HAP-1 (cell line): ENCODE measurements at regions not wholly inside any gene's neighbourhood (a gene's known extent, or its start where the extent isn't known, plus 50 kb on each side); places are given as distances from the start of the nearest gene placed in this dataset.

Experiments used
- DNase-seq, 2 experiments: peaks; one replicate each; pipeline ENCODE4 v3.0.0-alpha.2; 2016 to 2020; ENCODE audit warnings: low spot score in 2 of 2
- H3K27me3 ChIP-seq: fragments of 250-450 bp; sonication (Bioruptor Pico); 2 replicates; pipeline ENCODE4 v1.5.1; 2020; ENCODE audit warnings: low read depth, mild to moderate bottlenecking, moderate library complexity
- H3K36me3 ChIP-seq: fragments of 250-450 bp; sonication (Bioruptor Pico); replicated peaks from 2 replicates; pipeline ENCODE4 v1.5.1; 2020; ENCODE audit warnings: mild to moderate bottlenecking
- H3K4me1 ChIP-seq: fragments of 250-450 bp; sonication (Bioruptor Pico); 2 replicates; pipeline ENCODE4 v1.5.1; 2020; ENCODE audit warnings: mild to moderate bottlenecking
- H3K4me3 ChIP-seq: fragments of 250-450 bp; sonication (Bioruptor Pico); 2 replicates; pipeline ENCODE4 v1.5.1; 2020; ENCODE audit warnings: mild to moderate bottlenecking, moderate library complexity
- H3K9me3 ChIP-seq: fragments of 250-450 bp; sonication (Bioruptor Pico); 2 replicates; pipeline ENCODE4 v1.5.1; 2020; ENCODE audit warnings: mild to moderate bottlenecking, moderate library complexity
- in situ Hi-C: fragments of 300-500 bp; cut with MboI; formaldehyde crosslinking; loops from 3 replicates; pipeline ENCODE4 v1.14.3; 2020; ENCODE audit warnings: low sequenced_read_pairs, inconsistent platforms, mixed read lengths

- Histone ChIP-seq H3K36me3 (no peaks in the 10 kb centered on the region), H3K4me1 (no peaks in the 10 kb centered on the region), H3K4me3 (no peak overlapping the region), H3K9me3 (no peaks in the 10 kb centered on the region), H3K27me3 (no peaks in the 10 kb centered on the region)
- DNase-seq = no peak
- in situ Hi-C loops = no loop called here
Observed at GRCh38 chr5:25891691-25892090, 1146.7 kb downstream of the CDH9 start.

DNA sequence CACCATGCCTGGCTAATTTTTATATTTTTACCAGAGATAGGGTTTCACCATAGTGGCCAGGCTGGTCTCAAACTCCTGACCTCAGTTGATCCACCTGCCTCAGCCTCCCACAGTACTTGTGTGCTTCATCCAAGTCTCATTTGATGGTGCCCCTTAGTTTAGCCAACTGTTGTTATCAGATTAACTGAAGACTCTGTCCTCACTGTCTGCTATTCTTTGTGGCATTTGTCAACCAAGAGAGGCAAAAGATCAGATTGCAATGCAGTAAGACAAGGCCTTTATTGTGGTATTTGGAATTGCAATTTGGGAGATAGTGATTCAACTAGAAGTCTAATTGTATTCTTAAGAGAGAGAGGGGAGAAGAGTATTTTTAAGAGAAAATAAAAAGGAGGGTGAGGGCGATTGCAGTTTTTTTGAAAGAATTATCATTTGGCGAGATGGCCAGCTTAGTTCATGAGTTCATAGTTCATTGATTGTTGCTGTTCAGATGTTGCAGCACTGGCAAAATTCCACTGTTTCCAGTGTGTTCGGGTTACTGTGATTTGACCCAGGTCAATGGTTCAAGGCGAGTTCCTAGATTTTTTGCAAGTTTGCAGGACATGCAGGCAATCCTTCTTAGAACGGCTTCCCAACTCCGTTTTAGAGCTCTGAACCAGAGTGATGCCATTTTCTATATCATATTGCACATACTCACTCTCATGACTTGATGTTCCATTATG lies 1156.9 kb downstream of the CDH9 start:
- no peaks in the 10 kb centered on the region for H3K36me3 ChIP-seq
- in situ Hi-C loops = no loop called here

DNA sequence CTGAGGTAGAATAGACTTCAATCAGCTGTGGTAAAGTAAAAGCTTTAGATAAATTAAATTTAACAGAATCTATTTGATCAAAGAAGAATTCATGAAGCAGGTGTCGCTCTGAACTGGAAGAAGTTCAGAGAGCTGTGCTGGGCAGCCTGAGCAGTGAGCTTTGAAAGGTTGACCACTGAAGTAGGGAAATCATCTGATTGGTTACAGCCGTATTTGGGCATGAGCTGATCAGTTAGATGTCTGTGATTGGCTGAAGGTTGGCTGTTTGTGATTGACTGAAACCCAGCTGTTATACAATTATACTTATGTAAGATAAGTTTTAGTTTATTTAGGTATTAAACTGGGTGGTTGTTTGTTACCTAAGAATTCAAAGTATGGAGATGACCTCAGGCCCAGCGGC lies 1174.6 kb downstream of the CDH9 start:
- Histone ChIP-seq H3K4me3 (no peak overlapping the region), H3K4me1 (no peaks in the 10 kb centered on the region), H3K36me3 (no peaks in the 10 kb centered on the region), H3K27me3 (no peaks in the 10 kb centered on the region), H3K9me3 (no peaks in the 10 kb centered on the region)
- no peak for DNase-seq
- in situ Hi-C loops = no loop called here

More for the DNA sequence above, 1156.9 kb downstream of the CDH9 start:
- no peak overlapping the region for H3K4me3 ChIP-seq
- no peaks in the 10 kb centered on the region for H3K27me3 ChIP-seq
- H3K9me3 ChIP-seq = no peaks in the 10 kb centered on the region
- DNase-seq = no peak
- H3K4me1 ChIP-seq = no peaks in the 10 kb centered on the region

- Histone ChIP-seq H3K27me3 (no peaks in the 10 kb centered on the region), H3K9me3 (no peaks in the 10 kb centered on the region), H3K36me3 (no peaks in the 10 kb centered on the region), H3K4me1 (no peaks in the 10 kb centered on the region), H3K4me3 (no peak overlapping the region)
- peak in 1 of 2 experiments; percentile 16 for DNase-seq
- in situ Hi-C loops = no loop called here
Observed at GRCh38 chr5:25862276-25862675, 1176.1 kb downstream of the CDH9 start.

- Histone ChIP-seq H3K4me3 (no peak overlapping the region), H3K4me1 (no peaks in the 10 kb centered on the region), H3K9me3 (no peaks in the 10 kb centered on the region), H3K36me3 (no peaks in the 10 kb centered on the region), H3K27me3 (no peaks in the 10 kb centered on the region)
- in situ Hi-C loops = no loop called here
- DNase-seq = peak in 1 of 2 experiments; percentile 65
Observed at GRCh38 chr5:25858019-25858418, 1180.4 kb downstream of the CDH9 start.

DNA sequence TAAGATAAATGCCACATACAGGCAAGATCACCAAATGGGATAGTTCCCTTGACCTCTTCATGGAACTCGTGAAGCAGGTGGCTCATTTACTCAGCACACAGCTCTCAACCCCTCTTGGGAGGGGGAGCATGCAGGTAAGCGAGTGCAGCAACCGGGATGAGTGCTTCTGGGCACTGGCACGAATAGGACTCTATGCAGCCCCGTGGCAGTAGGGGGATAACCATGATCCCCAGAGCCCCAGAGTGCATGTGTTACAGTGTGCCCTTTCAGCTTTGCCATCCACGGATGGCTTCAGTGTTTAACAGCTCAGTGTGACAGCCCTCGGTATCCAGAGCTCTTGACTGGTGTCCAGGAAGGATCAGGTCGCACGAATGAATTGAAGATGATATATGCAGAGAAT lies 1187.1 kb downstream of the CDH9 start:
- DNase-seq = no peak
- in situ Hi-C loops = no loop called here
- H3K27me3 ChIP-seq = no peaks in the 10 kb centered on the region
- no peaks in the 10 kb centered on the region for H3K4me1 ChIP-seq
- H3K4me3 ChIP-seq = no peak overlapping the region
- H3K36me3 ChIP-seq = no peaks in the 10 kb centered on the region
- H3K9me3 ChIP-seq = no peaks in the 10 kb centered on the region

DNA sequence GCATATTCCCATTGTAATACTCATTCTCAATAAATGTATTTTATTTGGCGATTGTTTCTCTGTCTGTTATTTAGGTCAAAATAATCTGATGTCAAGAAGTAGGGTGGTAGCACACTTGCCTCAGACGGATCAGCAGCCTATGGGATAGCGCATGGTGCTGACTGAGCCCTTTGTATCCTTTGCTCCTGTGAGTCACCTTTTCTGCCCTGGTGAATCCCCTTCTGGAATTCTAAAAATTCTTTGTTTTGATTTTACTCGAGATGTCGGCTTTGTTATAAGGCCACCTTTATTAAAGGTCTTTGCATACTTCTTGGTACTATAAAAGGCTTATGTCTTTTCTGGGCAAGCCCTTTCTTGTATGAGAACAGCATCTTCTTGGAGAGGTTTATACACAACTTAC lies 1187.8 kb downstream of the CDH9 start:
- in situ Hi-C loops = no loop called here
- H3K9me3 ChIP-seq = no peaks in the 10 kb centered on the region
- no peak for DNase-seq
- no peaks in the 10 kb centered on the region for H3K4me1 ChIP-seq
- no peaks in the 10 kb centered on the region for H3K27me3 ChIP-seq
- no peaks in the 10 kb centered on the region for H3K36me3 ChIP-seq
- no peak overlapping the region for H3K4me3 ChIP-seq

DNA sequence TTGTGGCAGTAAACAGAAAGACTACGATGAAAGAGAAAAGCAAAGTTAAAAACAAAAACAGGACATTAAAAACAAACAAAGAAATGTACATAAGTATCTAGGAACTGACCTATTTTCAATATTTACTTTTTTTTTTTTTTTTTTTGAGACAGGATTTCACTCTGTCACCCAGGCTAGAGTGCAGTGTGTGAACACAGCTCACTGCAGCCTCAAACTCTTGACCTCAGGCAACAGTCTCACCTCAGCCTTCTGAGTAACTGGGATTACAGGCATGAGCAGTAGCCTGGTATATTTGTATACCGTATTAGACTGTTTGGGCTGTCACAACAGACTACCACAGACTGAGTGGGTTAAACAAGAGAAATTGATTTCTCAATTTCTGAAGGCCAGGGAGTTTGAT lies 1189.1 kb downstream of the CDH9 start:
- H3K27me3 ChIP-seq = no peaks in the 10 kb centered on the region
- in situ Hi-C loops = no loop called here
- no peak for DNase-seq
- no peaks in the 10 kb centered on the region for H3K9me3 ChIP-seq
- no peaks in the 10 kb centered on the region for H3K4me1 ChIP-seq
- no peaks in the 10 kb centered on the region for H3K36me3 ChIP-seq
- H3K4me3 ChIP-seq = no peak overlapping the region

DNA sequence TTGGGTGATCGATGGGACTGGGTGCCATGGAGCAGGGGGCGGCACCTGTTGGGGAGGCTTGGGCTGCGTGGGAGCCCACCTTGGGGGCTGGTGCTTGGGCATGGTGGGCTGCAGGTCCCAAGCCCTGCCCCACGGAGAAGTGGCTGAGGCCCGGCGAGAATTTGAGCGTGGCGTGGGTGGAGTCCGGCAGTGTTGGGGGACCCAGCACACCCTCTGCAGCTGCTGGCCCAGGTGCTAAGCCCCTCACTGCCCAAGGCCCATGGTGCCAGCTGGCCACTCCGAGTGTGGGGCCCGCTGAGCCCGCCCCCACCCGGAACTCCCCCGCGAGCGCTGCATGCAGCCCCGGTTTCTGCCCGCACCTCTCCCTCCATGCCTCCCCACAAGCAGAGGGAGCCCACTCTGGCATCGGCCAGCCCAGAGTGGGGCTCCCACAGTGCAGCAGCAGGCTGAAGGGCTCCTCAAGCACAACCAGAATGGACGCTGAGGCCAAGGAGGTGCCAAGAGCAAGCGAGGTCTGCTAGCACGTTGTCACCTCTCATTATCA lies 1178.6 kb upstream of the CDH10 start:
- no peaks in the 10 kb centered on the region for H3K4me1 ChIP-seq
- in situ Hi-C loops = no loop called here
- no peaks in the 10 kb centered on the region for H3K36me3 ChIP-seq
- no peak overlapping the region for H3K4me3 ChIP-seq
- no peak for DNase-seq
- H3K27me3 ChIP-seq = no peaks in the 10 kb centered on the region
- no peaks in the 10 kb centered on the region for H3K9me3 ChIP-seq
